ENCODE measurements at regions not wholly inside any gene's neighbourhood (a gene's known extent, or its start where the extent isn't known, plus 50 kb on each side); places are given as distances from the start of the nearest gene placed in this dataset.
"Not testable (repeated sequence)": the region's sequence is repeated elsewhere in the genome, so short reads cannot be mapped to it uniquely, and the experiment has no call there.

GRCh38 chr2:195151711-195152110, 505.3 kb upstream of the SLC39A10 start:
- Histone ChIP-seq H3K4me3 (no peak overlapping the region), H3K27ac (no peak overlapping the region), H3K9me3 (no peaks in the 10 kb centered on the region), H3K36me3 (no peaks in the 10 kb centered on the region), H3K4me1 (no peaks in the 10 kb centered on the region), H3K27me3 (no peaks in the 10 kb centered on the region)
- intact Hi-C loops (cut with DNase I; ENCODE audit: low total_unique reads): no loop called here
- TF ChIP-seq CTCF (IDR thresholded peaks at IDR 0.05): no peak
- DNase-seq: no peak

GRCh38 chr2:195150819-195151218, 506.2 kb upstream of the SLC39A10 start:
- no peak for DNase-seq
- no peak for TF ChIP-seq CTCF (IDR thresholded peaks at IDR 0.05)
- no peaks in the 10 kb centered on the region for H3K36me3 ChIP-seq
- no peaks in the 10 kb centered on the region for H3K4me1 ChIP-seq
- H3K9me3 ChIP-seq: no peaks in the 10 kb centered on the region
- H3K27ac ChIP-seq: no peak overlapping the region
- H3K27me3 ChIP-seq: no peaks in the 10 kb centered on the region
- H3K4me3 ChIP-seq: no peak overlapping the region
- intact Hi-C loops (cut with DNase I; ENCODE audit: low total_unique reads): no loop called here

GRCh38 chr2:195148004-195148403, 509.0 kb upstream of the SLC39A10 start:
- H3K4me3 ChIP-seq: no peak overlapping the region
- TF ChIP-seq CTCF (IDR thresholded peaks at IDR 0.05): no peak
- no peaks in the 10 kb centered on the region for H3K36me3 ChIP-seq
- H3K4me1 ChIP-seq: no peaks in the 10 kb centered on the region
- intact Hi-C loops (cut with DNase I; ENCODE audit: low total_unique reads): no loop called here
- no peak overlapping the region for H3K27ac ChIP-seq
- H3K9me3 ChIP-seq: peaks cover 0 to 4% (median 0%) of the 10 kb centered on the region in 3 donors
- no peaks in the 10 kb centered on the region for H3K27me3 ChIP-seq
- DNase-seq: no peak

- no peak for DNase-seq
- no peak for TF ChIP-seq CTCF (IDR thresholded peaks at IDR 0.05)
These were observed 510.1 kb upstream of the SLC39A10 start for GRCh38 chr2:195146761-195147541.

GRCh38 chr2:195138435-195138834, 518.6 kb upstream of the SLC39A10 start:
- intact Hi-C loops (cut with DNase I; ENCODE audit: low total_unique reads): no loop called here
- TF ChIP-seq CTCF (IDR thresholded peaks at IDR 0.05): no peak

More at GRCh38 chr2:195146761-195147541, 510.1 kb upstream of the SLC39A10 start:
- intact Hi-C loops (cut with DNase I; ENCODE audit: low total_unique reads): no loop called here
- Histone ChIP-seq H3K9me3 (peaks cover 0 to 5% (median 0%) of the 10 kb centered on the region in 3 donors), H3K4me3 (no peak overlapping the region), H3K4me1 (no peaks in the 10 kb centered on the region), H3K36me3 (no peaks in the 10 kb centered on the region), H3K27ac (no peak overlapping the region), H3K27me3 (no peaks in the 10 kb centered on the region)

GRCh38 chr2:195125889-195126288, 531.1 kb upstream of the SLC39A10 start:
- H3K4me1 ChIP-seq; intact Hi-C loops (cut with DNase I; ENCODE audit: low total_unique reads); H3K27me3 ChIP-seq; H3K4me3 ChIP-seq; H3K36me3 ChIP-seq; H3K27ac ChIP-seq; DNase-seq; H3K9me3 ChIP-seq: not testable (repeated sequence)

More at GRCh38 chr2:195138435-195138834, 518.6 kb upstream of the SLC39A10 start:
- Histone ChIP-seq H3K27ac (no peak overlapping the region), H3K4me3 (no peak overlapping the region), H3K4me1 (no peaks in the 10 kb centered on the region), H3K9me3 (peaks cover 0 to 5% (median 0%) of the 10 kb centered on the region in 3 donors), H3K36me3 (no peaks in the 10 kb centered on the region), H3K27me3 (no peaks in the 10 kb centered on the region)
- no peak for DNase-seq

Measured in tibial artery (tissue), 4 donors.